T-cell (primary cell): ENCODE measurements at regions not wholly inside any gene's neighbourhood (a gene's known extent, or its start where the extent isn't known, plus 50 kb on each side); places are given as distances from the start of the nearest gene placed in this dataset.
A peak's percentile ranks its signal among the peaks of the same experiment; 100 is the strongest.
"Not testable (repeated sequence)": the region's sequence is repeated elsewhere in the genome, so short reads cannot be mapped to it uniquely, and the experiment has no call there.

Experiments used
- ATAC-seq, 4 experiments: fragments of 200-7000 bp in 3 of 4; fragments of 150-1000 bp in 1 of 4; cut with Tn5 transposase; replicated peaks in 1 of 4; 1 replicate in 3 of 4; 2 replicates in 1 of 4; pipeline ENCODE4 v1.10.0; 2021; ENCODE audit warnings: moderate library complexity in 3 of 4, mild to moderate bottlenecking in 2 of 4, moderate number of reproducible peaks in 1 of 4
- CTCF ChIA-PET, 2 donors: fragments of 300-600 bp; sonication (Branson Sonifier 250); formaldehyde crosslinking; loops; one replicate each; lab custom pipeline; 2022; ENCODE audit warnings: antibody characterized with exemption in 2 of 2; lab: Charles Lee
- POLR2A ChIA-PET, 2 donors: fragments of 300-600 bp; sonication (Branson Sonifier 250); formaldehyde crosslinking; loops; one replicate each; lab custom pipeline; 2022; ENCODE audit warnings: antibody characterized with exemption in 2 of 2; lab: Charles Lee
- DNase-seq, 35 experiments: peaks; one replicate each; pipeline versions ENCODE4 v3.0.0 to v3.0.0-alpha.2; 2013 to 2023
- H3K27ac ChIP-seq: one replicate; pipeline ENCODE4 v1.5.1; 2013; ENCODE audit warnings: low read length
- H3K27me3 ChIP-seq, 2 experiments: replicated peaks in 1 of 2; 1 replicate in 1 of 2; 2 replicates in 1 of 2; pipeline versions ENCODE4 v1.6.1 to v1.7.0; 2013; ENCODE audit warnings: low read length in 1 of 2, mixed read lengths in 1 of 2; ENCODE audit not compliant: control insufficient read depth in 2 of 2, insufficient read depth in 2 of 2; ENCODE audit errors: extremely low read depth in 1 of 2
- H3K36me3 ChIP-seq, 2 donors: 1 replicate in 1 of 2; 2 replicates in 1 of 2; pipeline versions ENCODE4 v1.6.1 to v1.7.0; 2013; ENCODE audit warnings: low read length in 1 of 2; ENCODE audit not compliant: control insufficient read depth in 2 of 2, insufficient read depth in 1 of 2; ENCODE audit errors: extremely low read depth in 1 of 2
- H3K4me1 ChIP-seq, 2 experiments: 1 replicate in 1 of 2; 2 replicates in 1 of 2; pipeline versions ENCODE4 v1.6.1 to v1.7.0; 2013; ENCODE audit warnings: low read length in 2 of 2, mixed read lengths in 1 of 2; ENCODE audit not compliant: insufficient read depth in 2 of 2, control insufficient read depth in 1 of 2; ENCODE audit errors: extremely low read depth in 1 of 2
- H3K4me3 ChIP-seq, 2 donors: 1 replicate in 1 of 2; 2 replicates in 1 of 2; pipeline versions ENCODE4 v1.5.1 to v1.7.0; 2013; ENCODE audit warnings: mild to moderate bottlenecking in 2 of 2, low read length in 1 of 2, moderate library complexity in 1 of 2; ENCODE audit not compliant: control insufficient read depth in 1 of 2; ENCODE audit errors: extremely low read depth in 1 of 2
- H3K9me3 ChIP-seq: 2 replicates; pipeline ENCODE4 v1.7.0; 2013
- H3K27ac Mint-ChIP-seq, 2 donors: one replicate each; pipeline ENCODE4 v1.8.0; 2020 to 2021; ENCODE audit warnings: mild to moderate bottlenecking in 2 of 2, mixed read lengths in 2 of 2
- H3K27me3 Mint-ChIP-seq, 2 donors: one replicate each; pipeline ENCODE4 v1.8.0; 2021 to 2022; ENCODE audit warnings: mixed read lengths in 2 of 2
- H3K36me3 Mint-ChIP-seq: one replicate; pipeline ENCODE4 v1.8.0; 2021; ENCODE audit warnings: mixed read lengths
- H3K4me1 Mint-ChIP-seq, 3 donors: one replicate each; pipeline ENCODE4 v1.8.0; 2020 to 2022; ENCODE audit warnings: mixed read lengths in 3 of 3, mild to moderate bottlenecking in 1 of 3
- H3K4me3 Mint-ChIP-seq, 3 donors: one replicate each; pipeline ENCODE4 v1.8.0; 2020 to 2022; ENCODE audit warnings: mild to moderate bottlenecking in 3 of 3, mixed read lengths in 3 of 3, moderate library complexity in 3 of 3
- H3K9me3 Mint-ChIP-seq, 3 donors: one replicate each; pipeline ENCODE4 v1.8.0; 2020 to 2022; ENCODE audit warnings: mixed read lengths in 3 of 3
- WGBS: methylation state at CpG from one replicate; pipeline ENCODE4 v1.1.5; 2013; ENCODE audit warnings: missing lambda C conversion rate; ENCODE audit not compliant: insufficient coverage; 5-methylcytosine and 5-hydroxymethylcytosine counted together

DNA sequence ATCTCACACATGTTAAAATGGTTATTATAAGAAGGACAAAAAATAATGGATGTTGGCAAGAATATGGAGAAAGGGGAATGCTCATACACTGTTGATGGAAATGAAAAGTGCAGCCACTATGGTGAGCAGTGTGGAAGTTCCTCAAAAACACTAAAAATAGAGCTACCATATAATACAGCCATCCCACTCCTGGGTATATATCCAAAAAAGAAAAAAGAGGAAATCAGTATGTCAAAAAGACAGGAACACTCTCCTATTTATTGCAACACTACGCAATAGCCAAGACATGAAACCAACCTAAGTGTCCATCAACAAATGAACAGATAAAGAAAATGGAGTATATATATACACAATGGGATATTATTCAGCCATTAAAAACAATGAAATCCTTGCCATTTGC, 642.6 kb downstream of the RNF144A start:
- WGBS = no CpG with 5 or more reads among the region's 1 CpG

DNA sequence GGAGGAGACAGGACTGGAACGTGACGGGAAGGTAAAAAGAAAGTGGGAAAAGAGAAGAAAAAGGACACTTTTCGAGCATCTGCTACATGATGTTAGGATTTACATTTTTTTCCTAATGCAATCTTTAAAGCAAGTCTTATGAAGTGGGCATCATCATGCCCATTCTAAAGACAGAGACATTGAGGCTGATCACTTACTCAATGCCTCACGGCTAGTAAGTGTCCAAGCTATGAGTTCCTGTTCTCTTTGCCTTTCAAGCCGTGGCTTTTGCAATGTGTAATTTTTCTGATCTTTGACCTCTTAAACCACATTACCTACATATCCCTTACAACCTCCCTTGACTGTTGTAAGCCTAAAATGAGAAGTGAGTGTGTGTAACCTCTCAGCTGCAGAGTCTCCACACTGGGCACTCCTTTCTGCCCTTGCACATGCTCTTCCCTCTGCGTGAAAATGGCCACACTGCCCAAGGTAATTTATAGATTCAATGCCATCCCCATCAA, 649.2 kb downstream of the RNF144A start:
- WGBS = 100% methylated on average over 1 of the region's 6 CpGs
- H3K36me3 Mint-ChIP-seq = no peaks in the 10 kb centered on the region
- CTCF ChIA-PET = interaction anchor here in 1 of 2 donors (0.6 kb wide), 1 partner anchor 504 kb away, joined by 5 read pairs; no protein-coding TSS in a partner anchor
- H3K4me1 Mint-ChIP-seq = peaks cover 49 to 52% (median 52%) of the 10 kb centered on the region in 3 donors
- DNase-seq (no peak), ATAC-seq (no peak)
- peaks cover 0 to 5% (median 3%) of the 10 kb centered on the region in 3 donors for H3K9me3 Mint-ChIP-seq
- H3K4me3 Mint-ChIP-seq = peak overlapping the region in 2 of 3 donors; percentile 8 to 61
- no peaks in the 10 kb centered on the region for H3K27me3 ChIP-seq
- H3K27ac Mint-ChIP-seq = peak overlapping the region; percentile 89 to 94
- POLR2A ChIA-PET = no interaction called here
- H3K27me3 Mint-ChIP-seq = no peaks in the 10 kb centered on the region
- no peak overlapping the region for H3K27ac ChIP-seq
- peaks cover 4% of the 10 kb centered on the region for H3K9me3 ChIP-seq
- no peaks in the 10 kb centered on the region for H3K36me3 ChIP-seq
- no peak overlapping the region for H3K4me3 ChIP-seq
- peaks cover 37 to 42% of the 10 kb centered on the region in 2 experiments for H3K4me1 ChIP-seq

More for the DNA sequence above, 642.6 kb downstream of the RNF144A start:
- DNase-seq = no peak
- no peak for ATAC-seq
- Mint-ChIP-seq H3K36me3 (no peaks in the 10 kb centered on the region), H3K4me1 (peaks cover 1 to 11% (median 5%) of the 10 kb centered on the region in 3 donors), H3K9me3 (peaks cover 0 to 3% (median 0%) of the 10 kb centered on the region in 3 donors), H3K27me3 (no peaks in the 10 kb centered on the region), H3K27ac (no peak overlapping the region), H3K4me3 (no peak overlapping the region)
- POLR2A ChIA-PET = no interaction called here
- CTCF ChIA-PET = no interaction called here
- Histone ChIP-seq H3K9me3 (peaks cover 2% of the 10 kb centered on the region), H3K27me3 (no peaks in the 10 kb centered on the region), H3K27ac (no peak overlapping the region), H3K36me3 (no peaks in the 10 kb centered on the region), H3K4me1 (no peaks in the 10 kb centered on the region), H3K4me3 (no peak overlapping the region)

DNA sequence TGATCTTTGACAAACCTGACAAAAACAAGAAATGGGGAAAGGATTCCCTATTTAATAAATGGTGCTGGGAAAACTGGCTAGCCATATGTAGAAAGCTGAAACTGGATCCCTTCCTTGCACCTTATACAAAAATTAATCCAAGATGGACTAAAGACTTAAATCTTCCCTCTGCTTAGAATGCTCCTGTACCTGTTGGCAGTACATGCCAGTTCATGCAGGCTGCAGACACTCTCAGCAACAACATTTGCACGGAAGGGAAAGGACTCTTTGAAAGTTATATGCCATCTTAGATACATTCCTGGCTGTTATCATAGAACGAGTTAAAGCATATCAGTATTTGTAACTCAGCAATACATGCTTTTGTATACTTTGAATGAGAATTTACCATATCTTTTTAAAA, 649.9 kb downstream of the RNF144A start:
- H3K36me3 ChIP-seq, H3K27me3 ChIP-seq, H3K36me3 Mint-ChIP-seq, H3K9me3 ChIP-seq, H3K27me3 Mint-ChIP-seq, POLR2A ChIA-PET, H3K4me3 ChIP-seq, H3K9me3 Mint-ChIP-seq: not testable (repeated sequence)
- H3K4me1 Mint-ChIP-seq = peaks cover 54 to 59% (median 58%) of the 10 kb centered on the region in 3 donors
- ATAC-seq (peak; percentile 7 to 39 (median 22)), DNase-seq (peak in 1 of 35 experiments; percentile 25)
- H3K27ac Mint-ChIP-seq = peak overlapping the region; percentile 89 to 94
- no CpG with 5 or more reads among the region's 2 CpGs for WGBS
- peaks cover 39 to 48% of the 10 kb centered on the region in 2 experiments for H3K4me1 ChIP-seq
- H3K4me3 Mint-ChIP-seq = peak overlapping the region; percentile 35 to 61 (median 35)
- peak overlapping the region; percentile 59 for H3K27ac ChIP-seq
- CTCF ChIA-PET = interaction anchor here in 1 of 2 donors (0.6 to 1.1 kb wide), 10 partner anchors 8 to 1117 kb away, joined by 3 to 5 read pairs (median 4); partner anchors contain the start of gene ID2

DNA sequence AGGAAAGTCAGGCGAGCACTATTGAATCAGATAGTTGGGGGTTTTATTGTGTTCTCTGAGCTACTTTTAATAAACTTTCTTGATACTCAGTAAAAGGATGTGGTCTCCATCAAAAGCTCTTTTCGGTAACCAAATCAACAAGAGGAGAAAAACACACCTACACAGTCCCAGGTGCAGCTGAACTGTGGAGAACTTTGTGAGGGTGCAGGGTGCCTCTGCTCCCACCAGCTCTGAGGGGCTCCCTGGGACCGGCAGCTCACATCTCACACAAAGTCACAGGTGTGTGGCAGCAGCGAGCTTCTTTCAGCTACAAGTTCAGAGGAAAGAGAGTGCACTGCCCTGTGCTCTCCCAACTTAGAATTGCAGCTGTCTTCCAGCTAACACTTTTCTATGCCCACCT, 650.4 kb downstream of the RNF144A start:
- H3K36me3 ChIP-seq = no peaks in the 10 kb centered on the region
- POLR2A ChIA-PET = interaction anchor here in 1 of 2 donors (0.6 kb wide), 1 partner anchor 663 kb away, joined by 8 read pairs; no protein-coding TSS in a partner anchor
- WGBS = 17% methylated on average over 2 of the region's 4 CpGs
- Mint-ChIP-seq H3K4me1 (peaks cover 59 to 64% (median 63%) of the 10 kb centered on the region in 3 donors), H3K36me3 (no peaks in the 10 kb centered on the region), H3K27ac (peak overlapping the region; percentile 89 to 94), H3K27me3 (no peaks in the 10 kb centered on the region), H3K4me3 (peak overlapping the region; percentile 35 to 61 (median 35)), H3K9me3 (peaks cover 0 to 5% (median 3%) of the 10 kb centered on the region in 3 donors)
- DNase-seq (peak; percentile 30 to 90 (median 65)), ATAC-seq (peak; percentile 90 to 94 (median 92))
- peaks cover 44 to 52% of the 10 kb centered on the region in 2 experiments for H3K4me1 ChIP-seq
- H3K27ac ChIP-seq = peak overlapping the region; percentile 59
- H3K4me3 ChIP-seq = no peak overlapping the region
- peaks cover 4% of the 10 kb centered on the region for H3K9me3 ChIP-seq
- CTCF ChIA-PET = interaction anchor here (0.5 to 1.1 kb wide), 12 partner anchors 9 to 1117 kb away, joined by 3 to 6 read pairs (median 4); partner anchors contain the start of gene ID2 (in 1 of the 2)
- no peaks in the 10 kb centered on the region for H3K27me3 ChIP-seq

DNA sequence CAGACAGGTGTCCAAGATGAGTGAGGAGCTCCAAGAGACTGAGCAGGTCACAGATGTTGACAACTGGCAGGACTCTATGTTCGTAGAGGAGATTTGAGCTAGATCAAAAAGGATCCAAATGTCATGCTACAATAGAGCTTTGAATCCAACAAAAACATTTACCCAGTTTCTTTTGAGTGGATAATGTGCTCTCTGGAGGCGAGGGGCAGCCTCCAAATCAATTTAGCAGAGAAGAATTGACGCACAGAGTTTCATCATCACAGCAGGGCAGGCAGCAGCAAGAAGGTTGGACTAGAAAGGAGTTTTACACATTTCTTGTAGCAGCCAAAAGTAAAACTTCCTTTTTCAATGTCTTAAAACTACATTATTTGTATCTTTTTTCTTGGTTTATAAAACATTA, 653.0 kb downstream of the RNF144A start:
- CTCF ChIA-PET = no interaction called here
- Mint-ChIP-seq H3K4me3 (peak overlapping the region in 1 of 3 donors; percentile 48), H3K27ac (peak overlapping the region; percentile 82 to 89), H3K36me3 (no peaks in the 10 kb centered on the region), H3K4me1 (peaks cover 68 to 73% (median 71%) of the 10 kb centered on the region in 3 donors), H3K9me3 (peaks cover 0 to 5% (median 0%) of the 10 kb centered on the region in 3 donors), H3K27me3 (no peaks in the 10 kb centered on the region)
- no peaks in the 10 kb centered on the region for H3K27me3 ChIP-seq
- H3K4me1 ChIP-seq = peaks cover 46 to 58% of the 10 kb centered on the region in 2 experiments
- POLR2A ChIA-PET = no interaction called here
- no peak overlapping the region for H3K4me3 ChIP-seq
- no peaks in the 10 kb centered on the region for H3K36me3 ChIP-seq
- ATAC-seq (no peak), DNase-seq (no peak)
- no peaks in the 10 kb centered on the region for H3K9me3 ChIP-seq
- WGBS = no CpG with 5 or more reads among the region's 3 CpGs
- no peak overlapping the region for H3K27ac ChIP-seq

DNA sequence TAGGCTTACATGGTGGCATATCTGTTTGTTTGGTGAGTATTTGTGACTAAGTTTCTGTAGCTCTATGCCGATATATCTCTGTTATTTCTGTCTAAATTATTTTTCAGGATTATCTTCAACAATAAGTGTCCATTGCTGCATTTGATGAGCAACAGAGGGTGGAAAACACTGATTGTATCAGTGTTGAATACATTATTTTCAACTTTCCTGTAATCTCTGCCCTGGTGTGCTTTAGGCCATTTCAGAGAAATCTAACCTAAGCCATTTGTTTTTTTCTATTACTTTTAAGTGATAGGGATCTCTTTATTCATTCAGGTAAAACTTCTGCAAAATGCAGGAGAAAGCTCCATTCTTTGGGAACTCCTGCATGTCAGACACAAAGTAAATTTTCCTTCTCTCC, 654.5 kb downstream of the RNF144A start:
- Mint-ChIP-seq H3K27me3 (no peaks in the 10 kb centered on the region), H3K9me3 (no peaks in the 10 kb centered on the region), H3K36me3 (no peaks in the 10 kb centered on the region), H3K4me3 (no peak overlapping the region), H3K4me1 (peaks cover 58 to 60% (median 58%) of the 10 kb centered on the region in 3 donors), H3K27ac (peak overlapping the region; percentile 65 to 89)
- no CpG with 5 or more reads among the region's 1 CpG for WGBS
- H3K4me1 ChIP-seq = peaks cover 38 to 52% of the 10 kb centered on the region in 2 experiments
- ATAC-seq = no peak
- no peaks in the 10 kb centered on the region for H3K36me3 ChIP-seq
- no peaks in the 10 kb centered on the region for H3K27me3 ChIP-seq
- H3K4me3 ChIP-seq = no peak overlapping the region
- no peak overlapping the region for H3K27ac ChIP-seq
- ChIA-PET CTCF (no interaction called here), POLR2A (no interaction called here)
- no peaks in the 10 kb centered on the region for H3K9me3 ChIP-seq
- DNase-seq = no peak
